ENCODE measurements at regions not wholly inside any gene's neighbourhood (a gene's known extent, or its start where the extent isn't known, plus 50 kb on each side); places are given as distances from the start of the nearest gene placed in this dataset.

- DNase-seq (no peak), ATAC-seq (peak in 4 of 8 donors; percentile 12 to 44 (median 27))
- intact Hi-C loops (cut with DNase I), result no loop called here
- Histone ChIP-seq H3K27ac (no peak overlapping the region), H3K36me3 (no peaks in the 10 kb centered on the region), H3K27me3 (peaks cover 0 to 7% (median 0%) of the 10 kb centered on the region in 7 donors), H3K4me3 (peak overlapping the region in 1 of 10 donors; percentile 9), H3K4me1 (no peaks in the 10 kb centered on the region), H3K9me3 (peaks cover 0 to 6% (median 0%) of the 10 kb centered on the region in 11 donors)
- TF ChIP-seq CTCF (IDR thresholded peaks at IDR 0.05), result no peak
- WGBS, 2 donors, result 41 to 47% methylated on average over 25 of the region's 25 CpGs
Measured at GRCh38 chr7:82507976-82508677, 64.5 kb upstream of the CACNA2D1 start.

GRCh38 chr7:82507365-82507975, 63.9 kb upstream of the CACNA2D1 start:
- no peak for TF ChIP-seq CTCF (IDR thresholded peaks at IDR 0.05)
- peaks cover 0 to 7% (median 0%) of the 10 kb centered on the region in 7 donors for H3K27me3 ChIP-seq
- intact Hi-C loops (cut with DNase I), result no loop called here
- no peak overlapping the region for H3K4me3 ChIP-seq
- WGBS, 2 donors, result 84 to 90% methylated on average over 13 of the region's 13 CpGs
- H3K4me1 ChIP-seq, result no peaks in the 10 kb centered on the region
- no peaks in the 10 kb centered on the region for H3K36me3 ChIP-seq
- ATAC-seq (peak in 2 of 8 donors; percentile 29 to 30), DNase-seq (no peak)
- H3K9me3 ChIP-seq, result peaks cover 0 to 6% (median 0%) of the 10 kb centered on the region in 11 donors
- no peak overlapping the region for H3K27ac ChIP-seq

GRCh38 chr7:82506702-82507101, 63.1 kb upstream of the CACNA2D1 start:
- Histone ChIP-seq H3K4me3 (no peak overlapping the region), H3K4me1 (no peaks in the 10 kb centered on the region), H3K9me3 (peaks cover 0 to 6% (median 0%) of the 10 kb centered on the region in 11 donors), H3K27me3 (peaks cover 0 to 7% (median 0%) of the 10 kb centered on the region in 7 donors), H3K27ac (no peak overlapping the region), H3K36me3 (no peaks in the 10 kb centered on the region)
- WGBS, 2 donors, result 79 to 82% methylated on average over 15 of the region's 15 CpGs
- peak in 5 of 8 donors; percentile 34 to 89 (median 59) for ATAC-seq
- DNase-seq, result peak; percentile 20 to 24
- TF ChIP-seq CTCF (IDR thresholded peaks at IDR 0.05), result no peak
- intact Hi-C loops (cut with DNase I), result no loop called here

GRCh38 chr7:82506208-82506607, 62.6 kb upstream of the CACNA2D1 start:
- peaks cover 0 to 9% (median 0%) of the 10 kb centered on the region in 11 donors for H3K9me3 ChIP-seq
- intact Hi-C loops (cut with DNase I), result no loop called here
- peaks cover 0 to 7% (median 0%) of the 10 kb centered on the region in 7 donors for H3K27me3 ChIP-seq
- no peaks in the 10 kb centered on the region for H3K4me1 ChIP-seq
- ATAC-seq (no peak), DNase-seq (no peak)
- no peak overlapping the region for H3K27ac ChIP-seq
- H3K4me3 ChIP-seq, result no peak overlapping the region
- no peaks in the 10 kb centered on the region for H3K36me3 ChIP-seq
- TF ChIP-seq CTCF (IDR thresholded peaks at IDR 0.05), result no peak
- WGBS, 2 donors, result 52 to 56% methylated on average over 2 of the region's 2 CpGs
